A673 (cell line): ENCODE measurements at regions not wholly inside any gene's neighbourhood (a gene's known extent, or its start where the extent isn't known, plus 50 kb on each side); places are given as distances from the start of the nearest gene placed in this dataset.

Experiments used
- BruUV-seq: library from RNA; stranded (reverse); fragments of 400-500 nt; replicated peaks from 2 replicates; lab custom pipeline; 2021; lab: Mats Ljungman, UMichigan
- CTCF ChIA-PET: fragments of 300-600 bp; sonication (Branson Sonifier 250); formaldehyde crosslinking; loops from one replicate; lab custom pipeline; 2022; ENCODE audit warnings: antibody characterized with exemption; lab: Charles Lee
- POLR2A ChIA-PET: fragments of 300-600 bp; sonication (Branson Sonifier 250); formaldehyde crosslinking; loops from one replicate; lab custom pipeline; 2022; ENCODE audit warnings: antibody characterized with exemption; ENCODE audit not compliant: low non-redundant PET; lab: Charles Lee
- DNase-seq: peaks from one replicate; pipeline ENCODE4 v3.0.0-alpha.2; 2015; ENCODE audit warnings: low spot score
- H3K27ac ChIP-seq: fragments of 200-600 bp; sonication (generic); 2 replicates; pipeline ENCODE4 v1.5.1; 2016; ENCODE audit warnings: mixed run types, low read depth, mild to moderate bottlenecking, mixed read lengths, antibody characterized with exemption, low read length; ENCODE audit not compliant: poor library complexity, severe bottlenecking
- H3K27me3 ChIP-seq: fragments of 200-600 bp; sonication (generic); replicated peaks from 2 replicates; pipeline ENCODE4 v1.6.1; 2017; ENCODE audit warnings: mixed run types, low read depth, mild to moderate bottlenecking, mixed read lengths, antibody characterized with exemption, low read length; ENCODE audit not compliant: insufficient read depth, poor library complexity
- H3K36me3 ChIP-seq: fragments of 200-600 bp; sonication (generic); 2 replicates; pipeline ENCODE4 v1.6.1; 2016; ENCODE audit warnings: mixed run types, mild to moderate bottlenecking, mixed read lengths, antibody characterized with exemption, low read length; ENCODE audit not compliant: insufficient read depth, poor library complexity, severe bottlenecking
- H3K4me1 ChIP-seq: fragments of 200-600 bp; sonication (generic); 2 replicates; pipeline ENCODE4 v1.6.1; 2017; ENCODE audit warnings: mixed run types, mild to moderate bottlenecking, mixed read lengths, antibody characterized with exemption, low read length; ENCODE audit not compliant: insufficient read depth, poor library complexity, severe bottlenecking
- H3K4me3 ChIP-seq: fragments of 200-600 bp; sonication (generic); 2 replicates; pipeline ENCODE4 v1.5.1; 2016; ENCODE audit warnings: low read depth, mixed run types, mild to moderate bottlenecking, mixed read lengths, low read length; ENCODE audit not compliant: poor library complexity, severe bottlenecking
- H3K9me3 ChIP-seq: fragments of 200-600 bp; sonication (generic); 2 replicates; pipeline ENCODE4 v1.6.1; 2016; ENCODE audit warnings: mixed run types, low read depth, mild to moderate bottlenecking, mixed read lengths, antibody characterized with exemption, low read length; ENCODE audit not compliant: poor library complexity, severe bottlenecking
- EZH2 ChIP-seq: fragments of 200-600 bp; sonication (generic); IDR thresholded peaks from 2 replicates; pipeline ENCODE4 v1.6.1; 2017; ENCODE audit warnings: borderline replicate concordance, low read depth, mild to moderate bottlenecking, mixed read lengths, antibody characterized with exemption, low read length; ENCODE audit not compliant: poor library complexity, severe bottlenecking
- intact Hi-C: fragments of 100-400 bp; cut with micrococcal nuclease; formaldehyde crosslinking; loops from one replicate; pipeline ENCODE4 v1.10.0; 2022; ENCODE audit not compliant: unreplicated experiment
- TF ChIP-seq, protein P1 (sequence below): fragments of 300-800, 200-600 bp; sonication (generic); conservative IDR thresholded peaks from 2 replicates; pipeline ENCODE4 v1.5.1; 2017; ENCODE audit warnings: low read depth, mild to moderate bottlenecking, antibody characterized with exemption, low read length, moderate library complexity, mixed read lengths

DNA sequence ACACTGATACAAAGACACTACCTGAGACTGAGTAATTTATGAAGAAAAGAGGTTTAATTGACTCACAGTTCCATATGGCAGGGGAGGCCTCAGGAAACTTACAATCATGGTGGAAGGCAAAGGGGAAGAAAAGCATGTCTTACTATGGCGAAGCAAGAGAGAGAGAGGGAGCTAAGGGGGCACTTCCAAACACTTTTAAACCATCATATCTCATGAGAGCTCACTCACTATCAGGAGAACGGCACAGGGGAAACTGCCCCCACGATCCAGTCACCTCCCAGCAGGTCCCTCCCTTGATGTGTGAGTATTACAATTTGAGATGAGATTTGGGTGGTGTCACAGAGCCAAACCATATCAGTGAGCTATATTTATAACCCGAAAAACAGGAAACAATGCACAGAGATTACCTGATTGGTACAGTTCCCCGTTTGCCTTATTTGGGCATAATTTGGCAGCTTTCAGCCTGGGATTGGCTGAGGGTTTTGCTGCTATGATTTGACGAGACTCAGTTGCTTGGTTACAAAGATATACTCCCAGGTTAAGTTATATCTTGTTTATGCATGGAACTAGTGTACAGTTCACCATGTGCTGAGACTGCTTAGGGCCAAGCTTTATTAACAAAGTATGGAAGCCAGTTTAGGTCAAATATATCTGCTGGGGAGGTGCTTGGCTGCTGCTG, 184.2 kb downstream of the NR2F2 start:
- ChIA-PET POLR2A (no interaction called here), CTCF (no interaction called here)
- no peaks in the 10 kb centered on the region for H3K36me3 ChIP-seq
- H3K27me3 ChIP-seq, result no peaks in the 10 kb centered on the region
- BruUV-seq, result no TSS peak
- no peak overlapping the region for H3K4me3 ChIP-seq
- peaks cover 7% of the 10 kb centered on the region for H3K4me1 ChIP-seq
- TF ChIP-seq EZH2, result no peak
- TF ChIP-seq, protein P1, sequence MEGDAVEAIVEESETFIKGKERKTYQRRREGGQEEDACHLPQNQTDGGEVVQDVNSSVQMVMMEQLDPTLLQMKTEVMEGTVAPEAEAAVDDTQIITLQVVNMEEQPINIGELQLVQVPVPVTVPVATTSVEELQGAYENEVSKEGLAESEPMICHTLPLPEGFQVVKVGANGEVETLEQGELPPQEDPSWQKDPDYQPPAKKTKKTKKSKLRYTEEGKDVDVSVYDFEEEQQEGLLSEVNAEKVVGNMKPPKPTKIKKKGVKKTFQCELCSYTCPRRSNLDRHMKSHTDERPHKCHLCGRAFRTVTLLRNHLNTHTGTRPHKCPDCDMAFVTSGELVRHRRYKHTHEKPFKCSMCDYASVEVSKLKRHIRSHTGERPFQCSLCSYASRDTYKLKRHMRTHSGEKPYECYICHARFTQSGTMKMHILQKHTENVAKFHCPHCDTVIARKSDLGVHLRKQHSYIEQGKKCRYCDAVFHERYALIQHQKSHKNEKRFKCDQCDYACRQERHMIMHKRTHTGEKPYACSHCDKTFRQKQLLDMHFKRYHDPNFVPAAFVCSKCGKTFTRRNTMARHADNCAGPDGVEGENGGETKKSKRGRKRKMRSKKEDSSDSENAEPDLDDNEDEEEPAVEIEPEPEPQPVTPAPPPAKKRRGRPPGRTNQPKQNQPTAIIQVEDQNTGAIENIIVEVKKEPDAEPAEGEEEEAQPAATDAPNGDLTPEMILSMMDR, result no peak
- no peak for DNase-seq
- H3K9me3 ChIP-seq, result no peaks in the 10 kb centered on the region
- intact Hi-C loops, result no loop called here
- H3K27ac ChIP-seq, result no peak overlapping the region

GRCh38 chr15:96515371-96515770, 184.9 kb downstream of the NR2F2 start:
- no peak overlapping the region for H3K4me3 ChIP-seq
- CTCF ChIA-PET, result no interaction called here
- no peaks in the 10 kb centered on the region for H3K36me3 ChIP-seq
- intact Hi-C loops, result no loop called here
- POLR2A ChIA-PET, result no interaction called here
- BruUV-seq, result no TSS peak
- H3K4me1 ChIP-seq, result peaks cover 7% of the 10 kb centered on the region
- no peak overlapping the region for H3K27ac ChIP-seq
- no peaks in the 10 kb centered on the region for H3K27me3 ChIP-seq
- TF ChIP-seq, protein P1, result no peak
- no peak for TF ChIP-seq EZH2
- no peaks in the 10 kb centered on the region for H3K9me3 ChIP-seq
- DNase-seq, result no peak

DNA sequence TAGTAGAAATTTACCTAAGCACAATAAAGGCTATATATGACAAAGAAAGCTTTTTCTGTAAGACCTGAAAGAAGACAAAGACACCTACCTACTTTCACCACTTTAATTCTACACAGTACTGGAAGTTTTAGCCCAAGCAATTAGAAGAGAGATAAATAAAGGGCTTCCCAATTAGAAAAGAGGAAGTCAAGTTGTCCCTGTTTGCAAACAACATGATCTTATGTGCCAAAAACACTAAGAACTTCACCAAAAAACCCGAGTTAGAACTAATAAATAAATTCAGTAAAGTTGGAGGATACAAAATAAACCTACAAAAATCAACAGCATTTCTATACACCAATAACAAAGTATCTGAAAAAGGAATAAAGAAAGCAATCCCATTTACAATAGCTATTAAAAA, 190.9 kb downstream of the NR2F2 start:
- Histone ChIP-seq H3K9me3 (peaks cover 10% of the 10 kb centered on the region), H3K27ac (no peak overlapping the region), H3K36me3 (no peaks in the 10 kb centered on the region), H3K4me3 (no peak overlapping the region), H3K4me1 (no peaks in the 10 kb centered on the region), H3K27me3 (no peaks in the 10 kb centered on the region)
- ChIA-PET CTCF (no interaction called here), POLR2A (no interaction called here)
- TF ChIP-seq, protein P1, result no peak
- TF ChIP-seq EZH2, result no peak
- BruUV-seq, result no TSS peak
- intact Hi-C loops, result no loop called here
- no peak for DNase-seq
